Osteoblast (primary cell): ENCODE measurements at regions not wholly inside any gene's neighbourhood (a gene's known extent, or its start where the extent isn't known, plus 50 kb on each side); places are given as distances from the start of the nearest gene placed in this dataset.

Source experiments
- DNase-seq: peaks from one replicate; pipeline ENCODE4 v3.0.0; 2011; ENCODE audit warnings: low spot score, mixed read lengths; ENCODE audit not compliant: insufficient read length; ENCODE audit errors: missing footprints
- H2AFZ ChIP-seq: 2 replicates; pipeline ENCODE4 v1.6.0; 2011; ENCODE audit warnings: mild to moderate bottlenecking, low read length
- H3K27ac ChIP-seq: 2 replicates; pipeline ENCODE4 v1.5.1; 2011; ENCODE audit warnings: mild to moderate bottlenecking, low read depth, low read length, moderate library complexity
- H3K27me3 ChIP-seq: 2 replicates; pipeline ENCODE4 v1.6.0; 2012; ENCODE audit warnings: mild to moderate bottlenecking, control low read depth, inconsistent platforms, low read length, moderate library complexity; ENCODE audit not compliant: insufficient read depth
- H3K36me3 ChIP-seq: 2 replicates; pipeline ENCODE4 v1.5.1; 2011; ENCODE audit warnings: mild to moderate bottlenecking, low read length, control low read depth, moderate library complexity; ENCODE audit not compliant: insufficient read depth
- H3K4me1 ChIP-seq: 2 replicates; pipeline ENCODE4 v1.5.1; 2011; ENCODE audit warnings: mild to moderate bottlenecking, low read length, control low read depth, moderate library complexity; ENCODE audit not compliant: insufficient read depth
- H3K4me2 ChIP-seq: 2 replicates; pipeline ENCODE4 v1.6.0; 2011; ENCODE audit warnings: mild to moderate bottlenecking, low read length; ENCODE audit not compliant: insufficient read depth
- H3K4me3 ChIP-seq: fragments of 200-600 bp; sonication (generic); 3 replicates; pipeline ENCODE4 v1.5.1; 2012; ENCODE audit warnings: mild to moderate bottlenecking, low read length, inconsistent platforms; ENCODE audit not compliant: insufficient read depth
- H3K79me2 ChIP-seq: 2 replicates; pipeline ENCODE4 v1.6.0; 2012; ENCODE audit warnings: mild to moderate bottlenecking, low read length, control low read depth, inconsistent platforms; ENCODE audit not compliant: insufficient read depth
- H3K9me3 ChIP-seq: 2 replicates; pipeline ENCODE4 v1.5.1; 2011; ENCODE audit warnings: low read depth, low read length, control low read depth
- H4K20me1 ChIP-seq: 2 replicates; pipeline ENCODE4 v1.6.0; 2012; ENCODE audit warnings: mild to moderate bottlenecking, low read length, control low read depth; ENCODE audit not compliant: insufficient read depth
- CTCF ChIP-seq: IDR thresholded peaks from 2 replicates; pipeline ENCODE4 v1.5.1; 2011; ENCODE audit warnings: mild to moderate bottlenecking, low read depth, low read length, moderate library complexity; ENCODE audit errors: extremely low read depth

DNA sequence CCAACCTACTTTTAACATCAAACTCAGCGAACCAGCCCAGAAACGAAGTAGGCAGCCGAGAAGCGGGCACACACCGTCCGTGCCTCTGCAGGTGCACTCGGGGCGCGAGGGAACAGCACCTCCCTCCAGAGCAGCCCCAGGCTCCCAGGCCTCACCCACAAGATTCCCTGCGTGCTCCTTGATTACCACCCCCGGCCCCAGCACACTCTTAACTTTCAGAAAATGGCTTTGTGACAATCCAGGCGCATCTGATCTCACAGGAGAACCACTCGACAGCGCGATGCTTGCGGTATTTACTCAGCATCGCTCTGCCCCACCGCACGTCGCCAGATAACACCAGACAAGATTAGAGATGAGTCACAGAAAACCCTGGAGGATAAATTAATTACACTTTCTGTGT lies 134.9 kb upstream of the SPACA7 start:
- Histone ChIP-seq H3K79me2 (no peaks in the 10 kb centered on the region), H3K9me3 (no peaks in the 10 kb centered on the region), H2AFZ (no peak overlapping the region), H3K36me3 (no peaks in the 10 kb centered on the region), H3K4me3 (no peak overlapping the region), H3K4me1 (no peaks in the 10 kb centered on the region), H4K20me1 (no peaks in the 10 kb centered on the region), H3K27me3 (no peaks in the 10 kb centered on the region), H3K27ac (no peak overlapping the region), H3K4me2 (no peak overlapping the region)
- DNase-seq: no peak
- no peak for TF ChIP-seq CTCF

- no peak for DNase-seq
- no peaks in the 10 kb centered on the region for H3K27me3 ChIP-seq
- H3K4me2 ChIP-seq: no peak overlapping the region
- no peak overlapping the region for H3K4me3 ChIP-seq
- H3K36me3 ChIP-seq: no peaks in the 10 kb centered on the region
- no peaks in the 10 kb centered on the region for H3K4me1 ChIP-seq
- H4K20me1 ChIP-seq: no peaks in the 10 kb centered on the region
- no peaks in the 10 kb centered on the region for H3K79me2 ChIP-seq
- H3K9me3 ChIP-seq: no peaks in the 10 kb centered on the region
- H3K27ac ChIP-seq: no peak overlapping the region
- H2AFZ ChIP-seq: no peak overlapping the region
- TF ChIP-seq CTCF: no peak
Measured at GRCh38 chr13:112242777-112243176, 133.4 kb upstream of the SPACA7 start.

- H4K20me1 ChIP-seq: no peaks in the 10 kb centered on the region
- H3K27me3 ChIP-seq: no peaks in the 10 kb centered on the region
- H3K79me2 ChIP-seq: no peaks in the 10 kb centered on the region
- no peaks in the 10 kb centered on the region for H3K36me3 ChIP-seq
- no peak for TF ChIP-seq CTCF
- no peaks in the 10 kb centered on the region for H3K4me1 ChIP-seq
- no peak overlapping the region for H3K4me3 ChIP-seq
- no peak overlapping the region for H2AFZ ChIP-seq
- no peak for DNase-seq
- no peak overlapping the region for H3K27ac ChIP-seq
- H3K4me2 ChIP-seq: no peak overlapping the region
- no peaks in the 10 kb centered on the region for H3K9me3 ChIP-seq
Measured at GRCh38 chr13:112244061-112244460, 132.1 kb upstream of the SPACA7 start.

DNA sequence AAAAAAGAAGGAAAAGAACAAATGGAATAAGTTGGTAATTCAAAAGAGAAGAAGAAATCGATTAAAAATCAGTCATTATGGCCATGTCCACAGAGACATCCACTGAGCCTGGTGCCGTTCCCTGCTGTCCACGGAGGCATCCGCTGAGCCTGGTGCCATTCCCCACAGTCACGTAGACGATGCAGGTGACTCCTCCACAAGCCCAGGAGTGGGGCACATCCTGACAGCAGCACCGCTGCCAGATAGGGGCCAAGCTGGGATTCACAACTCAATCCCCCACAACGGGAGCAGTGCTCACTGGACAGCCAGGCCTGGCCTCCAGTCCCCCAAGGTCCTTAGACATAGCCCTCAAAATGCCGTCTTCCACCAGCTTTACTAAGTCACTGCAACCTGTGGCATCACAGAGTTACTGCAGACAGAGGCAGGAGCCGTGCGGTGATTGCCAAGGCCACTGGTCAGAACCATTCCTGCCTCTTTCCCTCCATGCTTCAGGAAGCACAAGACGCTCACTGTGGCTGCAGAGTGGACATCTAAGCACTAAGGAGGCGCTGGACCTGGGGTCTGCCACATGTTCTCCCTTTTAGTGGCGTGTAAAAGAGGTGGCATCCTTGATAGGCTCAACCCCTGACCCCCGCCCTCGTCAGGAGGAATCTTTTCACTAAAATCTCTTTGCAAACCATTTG lies 131.5 kb upstream of the SPACA7 start:
- no peak overlapping the region for H3K4me3 ChIP-seq
- H3K4me2 ChIP-seq: no peak overlapping the region
- no peaks in the 10 kb centered on the region for H3K36me3 ChIP-seq
- no peaks in the 10 kb centered on the region for H3K27me3 ChIP-seq
- H3K27ac ChIP-seq: no peak overlapping the region
- no peaks in the 10 kb centered on the region for H3K4me1 ChIP-seq
- H3K9me3 ChIP-seq: no peaks in the 10 kb centered on the region
- no peak for TF ChIP-seq CTCF
- no peaks in the 10 kb centered on the region for H4K20me1 ChIP-seq
- DNase-seq: peak; percentile 44
- no peaks in the 10 kb centered on the region for H3K79me2 ChIP-seq
- no peak overlapping the region for H2AFZ ChIP-seq
